ENCODE measurements at regions not wholly inside any gene's neighbourhood (a gene's known extent, or its start where the extent isn't known, plus 50 kb on each side); places are given as distances from the start of the nearest gene placed in this dataset.

- no peak for DNase-seq (ENCODE audit: low spot score)
Observed at GRCh38 chr16:9302072-9302471, 210.6 kb downstream of the HAPSTR1 start.

- no peak for DNase-seq (ENCODE audit: low spot score)
Observed at GRCh38 chr16:9306753-9307152, 215.3 kb downstream of the HAPSTR1 start.

- DNase-seq (ENCODE audit: low spot score): no peak
Observed at GRCh38 chr16:9307446-9307845, 216.0 kb downstream of the HAPSTR1 start.

GRCh38 chr16:9308356-9308801, 216.9 kb downstream of the HAPSTR1 start:
- DNase-seq (ENCODE audit: low spot score): no peak

GRCh38 chr16:9308850-9309249, 217.4 kb downstream of the HAPSTR1 start:
- no peak for DNase-seq (ENCODE audit: low spot score)

GRCh38 chr16:9309844-9310243, 218.4 kb downstream of the HAPSTR1 start:
- no peak for DNase-seq (ENCODE audit: low spot score)

GRCh38 chr16:9311303-9311954, 220.0 kb downstream of the HAPSTR1 start:
- no peak for DNase-seq (ENCODE audit: low spot score)

GRCh38 chr16:9316008-9316407, 224.6 kb downstream of the HAPSTR1 start:
- DNase-seq (ENCODE audit: low spot score): no peak

GRCh38 chr16:9316615-9317014, 225.2 kb downstream of the HAPSTR1 start:
- DNase-seq (ENCODE audit: low spot score): no peak

GRCh38 chr16:9318764-9319163, 227.3 kb downstream of the HAPSTR1 start:
- DNase-seq (ENCODE audit: low spot score): no peak

- DNase-seq (ENCODE audit: low spot score): no peak
Observed at GRCh38 chr16:9322769-9323168, 231.3 kb downstream of the HAPSTR1 start.

- DNase-seq (ENCODE audit: low spot score): no peak
Observed at GRCh38 chr16:9323170-9323569, 231.7 kb downstream of the HAPSTR1 start.

- DNase-seq (ENCODE audit: low spot score): no peak
Observed at GRCh38 chr16:9327253-9327652, 235.8 kb downstream of the HAPSTR1 start.

GRCh38 chr16:9328411-9328810, 237.0 kb downstream of the HAPSTR1 start:
- DNase-seq (ENCODE audit: low spot score): no peak

- no peak for DNase-seq (ENCODE audit: low spot score)
Observed at GRCh38 chr16:9330095-9330494, 238.7 kb downstream of the HAPSTR1 start.

GRCh38 chr16:9331503-9331902, 240.1 kb downstream of the HAPSTR1 start:
- no peak for DNase-seq (ENCODE audit: low spot score)

- no peak for DNase-seq (ENCODE audit: low spot score)
Observed at GRCh38 chr16:9332574-9333148, 241.2 kb downstream of the HAPSTR1 start.

- no peak for DNase-seq (ENCODE audit: low spot score)
Observed at GRCh38 chr16:9333469-9333868, 242.0 kb downstream of the HAPSTR1 start.

GRCh38 chr16:9334103-9334502, 242.7 kb downstream of the HAPSTR1 start:
- no peak for DNase-seq (ENCODE audit: low spot score)

GRCh38 chr16:9337308-9338032, 246.0 kb downstream of the HAPSTR1 start:
- DNase-seq (ENCODE audit: low spot score): no peak

- DNase-seq (ENCODE audit: low spot score): no peak
Observed at GRCh38 chr16:9338068-9338467, 246.6 kb downstream of the HAPSTR1 start.

GRCh38 chr16:9338510-9338909, 247.1 kb downstream of the HAPSTR1 start:
- no peak for DNase-seq (ENCODE audit: low spot score)

- no peak for DNase-seq (ENCODE audit: low spot score)
Observed at GRCh38 chr16:9340526-9341256, 249.2 kb downstream of the HAPSTR1 start.
